ACC112 (cell line): ENCODE measurements at regions not wholly inside any gene's neighbourhood (a gene's known extent, or its start where the extent isn't known, plus 50 kb on each side); places are given as distances from the start of the nearest gene placed in this dataset.

ENCODE experiments used
- H2AFZ ChIP-seq: fragments of 200-600 bp; sonication (generic); one replicate; pipeline ENCODE4 v1.6.0; 2017; ENCODE audit warnings: antibody characterized with exemption, low read length; ENCODE audit not compliant: unreplicated experiment
- H3K27ac ChIP-seq: fragments of 200-600 bp; sonication (generic); 2 replicates; pipeline ENCODE4 v1.5.1; 2014; ENCODE audit warnings: low read depth, mild to moderate bottlenecking, antibody characterized with exemption, low read length, moderate library complexity
- H3K27me3 ChIP-seq: fragments of 200-600 bp; sonication (generic); 2 replicates; pipeline ENCODE4 v1.6.1; 2014; ENCODE audit warnings: mild to moderate bottlenecking, antibody characterized with exemption, low read length, moderate library complexity, mixed read lengths; ENCODE audit not compliant: insufficient read depth
- H3K36me3 ChIP-seq: fragments of 200-600 bp; sonication (generic); 2 replicates; pipeline ENCODE4 v1.6.1; 2016; ENCODE audit warnings: mild to moderate bottlenecking, antibody characterized with exemption, low read length, moderate library complexity, mixed read lengths; ENCODE audit not compliant: insufficient read depth
- H3K4me1 ChIP-seq: fragments of 200-600 bp; sonication (generic); one replicate; pipeline ENCODE4 v1.6.1; 2016; ENCODE audit warnings: low read length, mixed read lengths; ENCODE audit not compliant: insufficient read depth, unreplicated experiment, control insufficient read depth
- H3K4me3 ChIP-seq: fragments of 200-600 bp; sonication (generic); 2 replicates; pipeline ENCODE4 v1.5.1; 2014; ENCODE audit warnings: mild to moderate bottlenecking, low read depth, low read length
- H3K79me2 ChIP-seq: fragments of 200-600 bp; sonication (generic); one replicate; pipeline ENCODE4 v1.6.0; 2016; ENCODE audit warnings: low read length; ENCODE audit not compliant: control insufficient read depth, unreplicated experiment, insufficient read depth

DNA sequence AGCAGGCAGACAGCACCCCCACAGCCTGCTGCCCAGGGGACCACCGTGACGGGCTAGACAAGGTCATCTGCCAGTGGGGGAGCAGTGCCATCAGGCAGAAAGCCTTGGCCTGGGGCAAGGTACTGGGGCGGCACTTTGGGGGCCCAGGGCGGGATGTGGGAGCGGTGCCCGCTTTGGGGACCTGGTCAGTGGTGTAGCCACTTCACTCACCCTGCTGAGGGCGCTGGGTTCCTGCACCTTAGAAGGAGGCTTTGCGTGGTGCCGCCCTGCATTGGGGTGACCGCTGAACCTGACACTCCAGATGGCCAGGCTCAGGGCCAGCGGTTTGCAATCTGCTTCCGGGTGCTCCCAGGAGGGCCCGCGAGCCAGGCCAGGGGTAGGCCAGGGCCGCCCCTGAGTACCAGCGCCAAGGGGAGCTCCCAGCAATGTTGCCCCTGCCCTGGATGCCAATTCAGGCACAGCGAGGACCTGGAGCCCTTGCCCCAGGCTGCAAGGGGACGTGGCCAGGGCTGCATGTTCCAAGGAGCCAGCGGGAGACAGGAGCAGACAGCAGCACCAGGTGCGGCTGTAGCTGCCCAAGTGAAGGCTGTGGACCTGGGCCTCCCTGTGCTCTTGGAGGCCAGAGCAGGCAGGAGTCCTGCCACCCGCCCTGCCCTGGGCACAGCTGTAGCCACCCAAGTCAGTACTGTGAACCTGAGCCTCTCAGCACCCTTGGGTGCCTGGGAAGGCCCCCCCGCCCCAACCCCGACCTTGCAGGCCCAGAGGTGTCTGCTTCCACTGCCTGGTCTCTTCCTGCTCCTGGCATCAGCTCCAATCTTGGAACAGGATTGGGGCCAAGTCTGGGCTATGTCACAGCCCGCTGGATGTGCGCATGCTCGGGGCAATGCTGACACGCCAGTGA is 550.7 kb downstream of the SLC6A15 start:
- no peaks in the 10 kb centered on the region for H3K79me2 ChIP-seq
- no peak overlapping the region for H3K27ac ChIP-seq
- no peaks in the 10 kb centered on the region for H3K4me1 ChIP-seq
- H2AFZ ChIP-seq, result no peak overlapping the region
- H3K4me3 ChIP-seq, result no peak overlapping the region
- no peaks in the 10 kb centered on the region for H3K27me3 ChIP-seq
- H3K36me3 ChIP-seq, result no peaks in the 10 kb centered on the region

DNA sequence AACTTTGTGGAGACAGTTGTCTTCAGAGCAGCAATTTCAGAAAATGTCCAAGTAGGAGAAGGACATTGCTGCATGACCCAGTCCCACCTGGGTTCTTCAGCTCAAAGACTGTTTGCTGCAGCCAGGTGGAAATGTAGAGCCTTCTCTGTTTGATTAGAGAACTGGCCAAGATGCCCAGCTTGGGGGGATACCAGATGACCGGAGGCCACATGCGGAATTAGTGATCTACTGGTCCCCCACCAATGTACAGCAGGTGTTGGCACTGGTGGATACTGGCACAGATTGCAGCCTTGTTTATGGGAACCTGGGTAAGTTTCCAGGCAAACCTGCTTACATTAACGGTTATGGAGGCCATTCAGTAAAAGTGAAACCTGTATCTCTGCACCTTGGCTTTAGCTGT is 555.3 kb downstream of the SLC6A15 start:
- Histone ChIP-seq H3K79me2 (no peaks in the 10 kb centered on the region), H3K4me1 (no peaks in the 10 kb centered on the region), H3K36me3 (no peaks in the 10 kb centered on the region), H3K4me3 (no peak overlapping the region), H3K27me3 (no peaks in the 10 kb centered on the region), H2AFZ (no peak overlapping the region), H3K27ac (no peak overlapping the region)

DNA sequence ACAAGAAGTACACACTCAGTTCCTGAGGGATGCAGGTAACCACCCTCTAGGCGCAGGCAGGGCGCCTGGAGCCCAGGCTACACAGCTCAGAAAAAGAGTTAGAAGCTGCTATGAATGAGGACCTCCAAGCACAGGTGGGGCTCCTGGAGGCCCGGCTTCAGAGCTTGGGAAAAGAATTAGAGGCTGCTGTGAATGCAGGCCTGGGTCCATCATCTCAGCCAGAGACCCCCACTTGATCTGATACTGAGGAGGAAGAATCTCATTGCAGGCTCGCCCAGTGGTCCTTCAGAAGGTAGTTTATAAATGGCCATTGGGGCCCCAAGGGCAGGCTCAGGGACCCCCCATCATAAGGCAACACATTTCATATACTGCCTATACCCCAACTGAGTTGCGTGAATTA is 556.4 kb downstream of the SLC6A15 start:
- Histone ChIP-seq H3K27ac (no peak overlapping the region), H3K4me3 (no peak overlapping the region), H3K4me1 (no peaks in the 10 kb centered on the region), H3K79me2 (no peaks in the 10 kb centered on the region), H3K27me3 (no peaks in the 10 kb centered on the region), H2AFZ (no peak overlapping the region), H3K36me3 (no peaks in the 10 kb centered on the region)

GRCh38 chr12:84355561-84355960 is 557.0 kb downstream of the SLC6A15 start:
- Histone ChIP-seq H2AFZ (no peak overlapping the region), H3K79me2 (no peaks in the 10 kb centered on the region), H3K27me3 (no peaks in the 10 kb centered on the region), H3K4me1 (no peaks in the 10 kb centered on the region), H3K27ac (no peak overlapping the region), H3K36me3 (no peaks in the 10 kb centered on the region), H3K4me3 (no peak overlapping the region)

DNA sequence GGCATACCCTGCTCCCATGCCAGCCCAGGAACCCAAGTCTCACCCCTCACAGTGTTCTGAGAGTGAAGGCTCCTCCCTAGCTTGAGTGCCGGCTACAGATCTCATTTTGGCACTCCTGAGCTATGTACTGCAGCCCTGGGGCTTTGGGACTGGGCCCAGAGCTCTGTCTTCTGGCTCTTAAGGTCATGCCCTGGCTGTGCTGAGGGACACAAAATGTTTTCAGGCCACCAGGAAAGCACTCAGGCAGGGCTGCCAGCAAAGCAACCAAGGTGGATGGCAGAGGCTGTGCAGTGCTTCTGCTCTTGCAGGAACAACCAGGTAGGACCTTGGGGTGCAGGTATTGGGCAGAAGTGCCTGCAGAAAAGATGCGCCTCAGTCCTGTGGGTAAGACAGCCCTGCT is 564.0 kb downstream of the SLC6A15 start:
- Histone ChIP-seq H3K79me2 (no peaks in the 10 kb centered on the region), H3K4me3 (no peak overlapping the region), H3K36me3 (no peaks in the 10 kb centered on the region), H3K27me3 (no peaks in the 10 kb centered on the region), H2AFZ (no peak overlapping the region), H3K27ac (no peak overlapping the region), H3K4me1 (no peaks in the 10 kb centered on the region)

- Histone ChIP-seq H2AFZ (no peak overlapping the region), H3K79me2 (no peaks in the 10 kb centered on the region), H3K4me3 (no peak overlapping the region), H3K36me3 (no peaks in the 10 kb centered on the region), H3K27ac (no peak overlapping the region), H3K4me1 (no peaks in the 10 kb centered on the region), H3K27me3 (no peaks in the 10 kb centered on the region)
These were observed 571.0 kb downstream of the SLC6A15 start for GRCh38 chr12:84341467-84342193.

DNA sequence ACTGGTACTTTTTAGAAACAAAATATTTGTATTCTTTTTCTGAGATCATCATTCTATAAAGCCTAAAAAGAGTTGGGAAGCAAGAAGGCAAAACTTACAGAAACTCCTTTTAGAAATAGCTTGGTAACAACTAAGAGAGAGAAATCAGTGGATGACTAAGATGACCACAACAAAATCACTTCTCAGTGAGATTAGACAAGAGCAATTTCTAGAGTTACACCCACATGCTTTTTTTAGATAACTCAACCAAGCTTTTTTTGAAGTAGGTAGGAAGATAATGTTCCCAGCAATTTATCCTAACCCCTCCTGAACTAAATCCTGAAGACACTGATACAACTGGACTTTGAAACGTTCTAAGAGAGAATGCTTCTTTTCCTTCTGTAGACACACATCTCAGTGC is 576.4 kb downstream of the SLC6A15 start:
- Histone ChIP-seq H3K4me3 (no peak overlapping the region), H3K27ac (no peak overlapping the region), H3K36me3 (no peaks in the 10 kb centered on the region), H2AFZ (no peak overlapping the region), H3K27me3 (no peaks in the 10 kb centered on the region), H3K4me1 (no peaks in the 10 kb centered on the region), H3K79me2 (no peaks in the 10 kb centered on the region)

DNA sequence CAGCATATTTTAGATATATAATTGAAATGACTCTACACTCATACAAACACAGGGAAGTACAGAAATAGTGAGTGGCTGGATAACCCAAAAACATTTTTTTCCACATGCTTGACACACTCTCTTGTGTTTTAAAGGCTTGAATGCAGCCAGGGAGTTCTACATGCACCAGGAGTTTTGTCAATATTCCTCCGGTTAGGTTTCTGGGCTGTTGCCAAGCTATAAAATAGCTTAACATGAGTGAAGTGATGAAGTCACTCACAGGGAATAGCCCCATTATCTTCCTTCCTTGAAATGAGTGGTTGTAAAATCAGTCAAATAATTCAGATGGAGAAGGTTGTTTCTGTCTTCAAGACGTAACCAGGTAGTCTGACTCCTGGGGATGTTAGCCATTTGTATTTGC is 582.7 kb downstream of the SLC6A15 start:
- no peaks in the 10 kb centered on the region for H3K27me3 ChIP-seq
- H3K79me2 ChIP-seq, result no peaks in the 10 kb centered on the region
- H3K4me3 ChIP-seq, result no peak overlapping the region
- no peak overlapping the region for H3K27ac ChIP-seq
- no peak overlapping the region for H2AFZ ChIP-seq
- H3K36me3 ChIP-seq, result no peaks in the 10 kb centered on the region
- no peaks in the 10 kb centered on the region for H3K4me1 ChIP-seq

- no peaks in the 10 kb centered on the region for H3K79me2 ChIP-seq
- no peak overlapping the region for H2AFZ ChIP-seq
- H3K27me3 ChIP-seq, result no peaks in the 10 kb centered on the region
These were observed 596.7 kb downstream of the SLC6A15 start for GRCh38 chr12:84315926-84316325.

DNA sequence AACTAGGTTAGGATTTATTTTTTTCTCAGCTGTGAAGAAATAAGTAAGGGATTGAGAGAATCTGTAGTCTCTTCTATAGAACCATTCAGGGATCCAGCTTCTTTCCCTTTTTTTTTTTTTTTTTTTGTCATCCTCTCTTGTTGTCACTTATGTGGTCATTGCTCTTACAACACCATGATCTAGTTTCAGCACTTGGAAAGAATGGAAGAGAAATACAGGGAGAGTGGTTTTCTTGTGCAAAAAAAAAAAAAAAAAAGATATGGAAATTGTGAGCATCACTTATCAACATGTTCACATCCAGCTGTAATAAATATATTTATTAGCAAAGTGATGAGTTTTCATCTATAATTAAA is 599.3 kb downstream of the SLC6A15 start:
- Histone ChIP-seq H3K27ac (no peak overlapping the region), H3K4me3 (no peak overlapping the region), H3K36me3 (no peaks in the 10 kb centered on the region), H3K4me1 (no peaks in the 10 kb centered on the region), H3K79me2 (no peaks in the 10 kb centered on the region), H2AFZ (no peak overlapping the region), H3K27me3 (no peaks in the 10 kb centered on the region)

More at GRCh38 chr12:84315926-84316325, 596.7 kb downstream of the SLC6A15 start:
- Histone ChIP-seq H3K27ac (no peak overlapping the region), H3K4me1 (no peaks in the 10 kb centered on the region), H3K4me3 (no peak overlapping the region), H3K36me3 (no peaks in the 10 kb centered on the region)

- Histone ChIP-seq H3K4me1 (no peaks in the 10 kb centered on the region), H3K79me2 (no peaks in the 10 kb centered on the region), H3K36me3 (no peaks in the 10 kb centered on the region), H3K4me3 (no peak overlapping the region), H2AFZ (no peak overlapping the region), H3K27ac (no peak overlapping the region), H3K27me3 (no peaks in the 10 kb centered on the region)
These were observed 604.4 kb downstream of the SLC6A15 start for GRCh38 chr12:84308211-84308610.
